GM19025 (cell line): ENCODE measurements at regions not wholly inside any gene's neighbourhood (a gene's known extent, or its start where the extent isn't known, plus 50 kb on each side); places are given as distances from the start of the nearest gene placed in this dataset.

ENCODE experiments used
- ATAC-seq: cut with Tn5 transposase; IDR thresholded peaks from one replicate; pipeline ENCODE4 v1.9.1; 2021; ENCODE audit warnings: mild to moderate bottlenecking, low read depth, moderate library complexity; ENCODE audit not compliant: unreplicated experiment

GRCh38 chr10:33463011-33463410 is 128.5 kb upstream of the NRP1 start:
- ATAC-seq: no peak

- no peak for ATAC-seq
These were observed 126.8 kb upstream of the NRP1 start for GRCh38 chr10:33461295-33461640.

- no peak for ATAC-seq
These were observed 126.2 kb upstream of the NRP1 start for GRCh38 chr10:33460505-33461294.

GRCh38 chr10:33459602-33460001 is 125.1 kb upstream of the NRP1 start:
- no peak for ATAC-seq

GRCh38 chr10:33455029-33455428 is 120.6 kb upstream of the NRP1 start:
- no peak for ATAC-seq

GRCh38 chr10:33454554-33454953 is 120.1 kb upstream of the NRP1 start:
- ATAC-seq: no peak

- no peak for ATAC-seq
These were observed 118.9 kb upstream of the NRP1 start for GRCh38 chr10:33453081-33454025.

GRCh38 chr10:33448421-33449140 is 114.1 kb upstream of the NRP1 start:
- no peak for ATAC-seq

- ATAC-seq: no peak
These were observed 107.1 kb upstream of the NRP1 start for GRCh38 chr10:33441561-33441960.

GRCh38 chr10:33434933-33435332 is 100.5 kb upstream of the NRP1 start:
- no peak for ATAC-seq

- ATAC-seq: no peak
These were observed 94.2 kb upstream of the NRP1 start for GRCh38 chr10:33428682-33429081.

- ATAC-seq: no peak
These were observed 88.7 kb upstream of the NRP1 start for GRCh38 chr10:33423154-33423529.

- no peak for ATAC-seq
These were observed 88.1 kb upstream of the NRP1 start for GRCh38 chr10:33422471-33423153.

- ATAC-seq: no peak
These were observed 87.5 kb upstream of the NRP1 start for GRCh38 chr10:33421789-33422462.

GRCh38 chr10:33419311-33419710 is 84.8 kb upstream of the NRP1 start:
- ATAC-seq: no peak

- ATAC-seq: no peak
These were observed 83.8 kb upstream of the NRP1 start for GRCh38 chr10:33418301-33418700.

GRCh38 chr10:33416691-33417090 is 82.2 kb upstream of the NRP1 start:
- ATAC-seq: no peak

GRCh38 chr10:33416209-33416608 is 81.7 kb upstream of the NRP1 start:
- ATAC-seq: no peak

GRCh38 chr10:33414841-33415240 is 80.4 kb upstream of the NRP1 start:
- ATAC-seq: no peak
